NB4 (cell line): ENCODE measurements at regions not wholly inside any gene's neighbourhood (a gene's known extent, or its start where the extent isn't known, plus 50 kb on each side); places are given as distances from the start of the nearest gene placed in this dataset.

Experiments
- DNase-seq: peaks from one replicate; pipeline ENCODE4 v3.0.0; 2010; ENCODE audit warnings: low read depth
- H3K4me3 ChIP-seq: one replicate; pipeline ENCODE4 v1.5.1; 2011; ENCODE audit warnings: mild to moderate bottlenecking, low read depth, low read length, moderate library complexity
- CTCF ChIP-seq: IDR thresholded peaks from one replicate; pipeline ENCODE4 v1.5.1; 2012; ENCODE audit warnings: low read depth, low read length
- MAX ChIP-seq: IDR thresholded peaks from 2 replicates; pipeline ENCODE4 v1.6.1; 2011; ENCODE audit warnings: low read depth, low read length
- MYC ChIP-seq: IDR thresholded peaks from 2 replicates; pipeline ENCODE4 v1.6.1; 2011; ENCODE audit warnings: low read depth, low read length
- POLR2A ChIP-seq: IDR thresholded peaks from 2 replicates; pipeline ENCODE4 v1.6.1; 2011; ENCODE audit warnings: mild to moderate bottlenecking; ENCODE audit not compliant: insufficient read length; ENCODE audit errors: extremely low read depth

- DNase-seq = no peak
- H3K4me3 ChIP-seq = no peak overlapping the region
- TF ChIP-seq CTCF (no peak), MYC (no peak), POLR2A (no peak), MAX (no peak)
Observed at GRCh38 chrX:125394449-125394848, 74.8 kb downstream of the TEX13C start.

GRCh38 chrX:125395626-125396025, 76.0 kb downstream of the TEX13C start:
- TF ChIP-seq POLR2A = no peak
- TF ChIP-seq MYC = no peak
- TF ChIP-seq CTCF = no peak
- no peak for TF ChIP-seq MAX
- no peak for DNase-seq

GRCh38 chrX:125398959-125399440, 79.3 kb downstream of the TEX13C start:
- TF ChIP-seq MAX (no peak), POLR2A (no peak)
- peak; percentile 5 for DNase-seq
- H3K4me3 ChIP-seq = no peak overlapping the region

More at GRCh38 chrX:125395626-125396025, 76.0 kb downstream of the TEX13C start:
- H3K4me3 ChIP-seq = no peak overlapping the region

GRCh38 chrX:125402807-125403206, 83.1 kb downstream of the TEX13C start:
- H3K4me3 ChIP-seq = no peak overlapping the region
- TF ChIP-seq MAX (no peak), POLR2A (no peak), MYC (no peak), CTCF (no peak)
- DNase-seq = no peak

- no peak for DNase-seq
- no peak overlapping the region for H3K4me3 ChIP-seq
Observed at GRCh38 chrX:125404667-125405160, 85.0 kb downstream of the TEX13C start.

More at GRCh38 chrX:125404667-125405160, 85.0 kb downstream of the TEX13C start:
- TF ChIP-seq MAX (no peak), MYC (no peak), POLR2A (no peak), CTCF (no peak)
